Panc1 (cell line): ENCODE measurements at regions not wholly inside any gene's neighbourhood (a gene's known extent, or its start where the extent isn't known, plus 50 kb on each side); places are given as distances from the start of the nearest gene placed in this dataset.

Experiments used
- ATAC-seq: fragments of 200-7000 bp; cut with Tn5 transposase; 2 replicates; pipeline ENCODE4 v1.9.1; 2020; ENCODE audit warnings: mild to moderate bottlenecking, moderate library complexity
- BruUV-seq: library from RNA; stranded (reverse); fragments of 400-500 nt; replicated peaks from 2 replicates; lab custom pipeline; 2021; lab: Mats Ljungman, UMichigan
- CTCF ChIA-PET: fragments of 300-600 bp; sonication (Branson Sonifier 250); formaldehyde crosslinking; loops from one replicate; lab custom pipeline; 2022; ENCODE audit warnings: antibody characterized with exemption; lab: Charles Lee
- POLR2A ChIA-PET: fragments of 300-600 bp; sonication (Branson Sonifier 250); formaldehyde crosslinking; loops from one replicate; lab custom pipeline; 2022; ENCODE audit warnings: antibody characterized with exemption; lab: Charles Lee
- DNase-seq: peaks from one replicate; pipeline ENCODE4 v3.0.0-alpha.2; 2010; ENCODE audit warnings: low read depth, low spot score
- H3K27ac ChIP-seq: 2 replicates; pipeline ENCODE4 v1.5.1; 2011; ENCODE audit warnings: mild to moderate bottlenecking, low read length, inconsistent platforms
- H3K27me3 ChIP-seq: fragments of 200-500 bp; sonication (Bioruptor generic); 2 replicates; pipeline ENCODE4 v1.6.0; 2014; ENCODE audit warnings: low read length, inconsistent platforms; ENCODE audit not compliant: control insufficient read depth, insufficient read depth
- H3K36me3 ChIP-seq: fragments of 200-500 bp; sonication (Bioruptor generic); 2 replicates; pipeline ENCODE4 v1.5.1; 2014; ENCODE audit warnings: inconsistent platforms, mild to moderate bottlenecking, low read length, moderate library complexity; ENCODE audit not compliant: control insufficient read depth, insufficient read depth
- H3K4me1 ChIP-seq: 2 replicates; pipeline ENCODE4 v1.5.1; 2011; ENCODE audit warnings: inconsistent platforms, mild to moderate bottlenecking, low read length, moderate library complexity; ENCODE audit not compliant: control insufficient read depth, insufficient read depth
- H3K4me3 ChIP-seq, 2 experiments: 2 replicates each; pipeline ENCODE4 v1.5.1; 2011 to 2012; ENCODE audit warnings: low read depth in 2 of 2, low read length in 2 of 2, mild to moderate bottlenecking in 2 of 2, inconsistent platforms in 1 of 2, moderate library complexity in 1 of 2
- H3K9me3 ChIP-seq: fragments of 200-500 bp; sonication (Bioruptor generic); 2 replicates; pipeline ENCODE4 v1.5.1; 2014; ENCODE audit warnings: low read depth, mild to moderate bottlenecking, inconsistent platforms, low read length, moderate library complexity; ENCODE audit not compliant: control insufficient read depth, insufficient read depth
- POLR2AphosphoS5 ChIP-seq: IDR thresholded peaks from 2 replicates; pipeline ENCODE4 v1.6.1; 2012; ENCODE audit warnings: mild to moderate bottlenecking, low read depth, low read length, moderate library complexity
- SIN3A ChIP-seq: IDR thresholded peaks from 2 replicates; pipeline ENCODE4 v1.6.1; 2012; ENCODE audit warnings: low read depth, mild to moderate bottlenecking, low read length, moderate library complexity, borderline replicate concordance; ENCODE audit not compliant: insufficient read depth
- TCF7L2 ChIP-seq: IDR thresholded peaks from 2 replicates; pipeline ENCODE4 v1.6.1; 2011; ENCODE audit warnings: mild to moderate bottlenecking, low read depth, low read length, inconsistent platforms
- in situ Hi-C: cut with HindIII; loops from 2 replicates; pipeline ENCODE4 v1.10.0; 2016; ENCODE audit warnings: low sequenced_read_pairs, low pct_unique_long_range_greater_than_20kb
- intact Hi-C: fragments of 100-400 bp; cut with micrococcal nuclease; formaldehyde crosslinking; loops from one replicate; pipeline ENCODE4 v1.10.0; 2022; ENCODE audit not compliant: unreplicated experiment
- TF ChIP-seq, protein P1 (sequence below): fragments of 450-650 bp; IDR thresholded peaks from 2 replicates; pipeline ENCODE4 v1.5.1; 2017; ENCODE audit warnings: mild to moderate bottlenecking
- TF ChIP-seq, protein P2 (sequence below), 2 experiments: IDR thresholded peaks; 2 replicates each; pipeline ENCODE4 v1.6.1; 2011 to 2012; ENCODE audit warnings: low read depth in 2 of 2, control low read depth in 1 of 2, low read length in 1 of 2, mild to moderate bottlenecking in 1 of 2, moderate library complexity in 1 of 2; ENCODE audit not compliant: insufficient read depth in 1 of 2

DNA sequence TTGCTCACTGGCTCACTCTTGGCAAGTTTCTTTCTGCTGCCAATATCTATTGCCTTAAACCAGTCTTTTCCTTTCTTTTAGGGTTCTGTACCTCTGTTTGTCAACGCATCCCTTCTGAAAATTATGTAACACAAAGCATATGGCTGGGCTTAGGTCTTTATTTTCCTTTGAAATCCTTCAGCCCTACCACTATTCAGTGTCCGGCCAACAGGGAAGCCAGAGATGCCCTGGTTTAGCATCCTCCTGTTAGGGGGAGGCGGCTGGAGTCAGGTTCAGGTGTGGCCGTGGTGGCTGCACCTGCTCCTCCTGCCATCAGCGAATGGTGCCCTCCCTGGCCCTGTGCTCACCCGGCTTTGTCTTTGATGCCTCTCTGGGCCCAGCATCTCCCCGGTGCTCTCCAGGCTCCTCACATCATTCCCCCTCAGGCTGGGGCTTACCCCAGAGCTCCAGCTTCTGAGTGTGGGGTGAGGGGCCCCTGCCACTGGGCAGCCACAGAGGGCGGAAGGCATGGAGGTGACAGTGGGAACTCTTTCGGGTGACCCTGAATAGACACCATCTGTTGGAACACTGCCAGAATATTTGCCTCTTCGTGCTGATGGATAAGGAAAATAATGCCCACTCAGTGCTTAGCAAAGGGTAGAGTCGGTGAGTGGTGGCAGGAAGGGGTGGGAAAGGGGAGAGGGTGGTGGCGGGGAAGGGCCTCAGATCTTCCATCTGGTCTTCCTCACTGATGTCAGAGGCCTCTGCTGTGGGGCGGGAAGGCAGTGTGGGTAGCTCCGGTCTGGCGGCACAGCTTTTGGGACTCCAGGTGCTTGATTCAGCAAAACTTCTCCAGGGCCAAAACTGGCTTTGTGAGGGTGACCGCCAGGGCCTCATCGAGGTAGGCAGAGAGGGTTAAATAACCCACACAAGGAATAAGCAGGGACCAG is 97.2 kb downstream of the DACT2 start:
- CTCF ChIA-PET, result no interaction called here
- H3K27ac ChIP-seq, result no peak overlapping the region
- POLR2A ChIA-PET, result no interaction called here
- H3K4me3 ChIP-seq, result no peak overlapping the region
- BruUV-seq, result no TSS peak
- intact Hi-C loops, result no loop called here
- H3K9me3 ChIP-seq, result no peaks in the 10 kb centered on the region
- DNase-seq (no peak), ATAC-seq (no peak)
- in situ Hi-C loops, result no loop called here
- no peaks in the 10 kb centered on the region for H3K27me3 ChIP-seq
- H3K4me1 ChIP-seq, result no peaks in the 10 kb centered on the region
- H3K36me3 ChIP-seq, result no peaks in the 10 kb centered on the region
- TF ChIP-seq TCF7L2 (no peak), SIN3A (no peak), POLR2AphosphoS5 (no peak)
- TF ChIP-seq, protein P1, sequence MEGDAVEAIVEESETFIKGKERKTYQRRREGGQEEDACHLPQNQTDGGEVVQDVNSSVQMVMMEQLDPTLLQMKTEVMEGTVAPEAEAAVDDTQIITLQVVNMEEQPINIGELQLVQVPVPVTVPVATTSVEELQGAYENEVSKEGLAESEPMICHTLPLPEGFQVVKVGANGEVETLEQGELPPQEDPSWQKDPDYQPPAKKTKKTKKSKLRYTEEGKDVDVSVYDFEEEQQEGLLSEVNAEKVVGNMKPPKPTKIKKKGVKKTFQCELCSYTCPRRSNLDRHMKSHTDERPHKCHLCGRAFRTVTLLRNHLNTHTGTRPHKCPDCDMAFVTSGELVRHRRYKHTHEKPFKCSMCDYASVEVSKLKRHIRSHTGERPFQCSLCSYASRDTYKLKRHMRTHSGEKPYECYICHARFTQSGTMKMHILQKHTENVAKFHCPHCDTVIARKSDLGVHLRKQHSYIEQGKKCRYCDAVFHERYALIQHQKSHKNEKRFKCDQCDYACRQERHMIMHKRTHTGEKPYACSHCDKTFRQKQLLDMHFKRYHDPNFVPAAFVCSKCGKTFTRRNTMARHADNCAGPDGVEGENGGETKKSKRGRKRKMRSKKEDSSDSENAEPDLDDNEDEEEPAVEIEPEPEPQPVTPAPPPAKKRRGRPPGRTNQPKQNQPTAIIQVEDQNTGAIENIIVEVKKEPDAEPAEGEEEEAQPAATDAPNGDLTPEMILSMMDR, result no peak
- TF ChIP-seq, protein P2, sequence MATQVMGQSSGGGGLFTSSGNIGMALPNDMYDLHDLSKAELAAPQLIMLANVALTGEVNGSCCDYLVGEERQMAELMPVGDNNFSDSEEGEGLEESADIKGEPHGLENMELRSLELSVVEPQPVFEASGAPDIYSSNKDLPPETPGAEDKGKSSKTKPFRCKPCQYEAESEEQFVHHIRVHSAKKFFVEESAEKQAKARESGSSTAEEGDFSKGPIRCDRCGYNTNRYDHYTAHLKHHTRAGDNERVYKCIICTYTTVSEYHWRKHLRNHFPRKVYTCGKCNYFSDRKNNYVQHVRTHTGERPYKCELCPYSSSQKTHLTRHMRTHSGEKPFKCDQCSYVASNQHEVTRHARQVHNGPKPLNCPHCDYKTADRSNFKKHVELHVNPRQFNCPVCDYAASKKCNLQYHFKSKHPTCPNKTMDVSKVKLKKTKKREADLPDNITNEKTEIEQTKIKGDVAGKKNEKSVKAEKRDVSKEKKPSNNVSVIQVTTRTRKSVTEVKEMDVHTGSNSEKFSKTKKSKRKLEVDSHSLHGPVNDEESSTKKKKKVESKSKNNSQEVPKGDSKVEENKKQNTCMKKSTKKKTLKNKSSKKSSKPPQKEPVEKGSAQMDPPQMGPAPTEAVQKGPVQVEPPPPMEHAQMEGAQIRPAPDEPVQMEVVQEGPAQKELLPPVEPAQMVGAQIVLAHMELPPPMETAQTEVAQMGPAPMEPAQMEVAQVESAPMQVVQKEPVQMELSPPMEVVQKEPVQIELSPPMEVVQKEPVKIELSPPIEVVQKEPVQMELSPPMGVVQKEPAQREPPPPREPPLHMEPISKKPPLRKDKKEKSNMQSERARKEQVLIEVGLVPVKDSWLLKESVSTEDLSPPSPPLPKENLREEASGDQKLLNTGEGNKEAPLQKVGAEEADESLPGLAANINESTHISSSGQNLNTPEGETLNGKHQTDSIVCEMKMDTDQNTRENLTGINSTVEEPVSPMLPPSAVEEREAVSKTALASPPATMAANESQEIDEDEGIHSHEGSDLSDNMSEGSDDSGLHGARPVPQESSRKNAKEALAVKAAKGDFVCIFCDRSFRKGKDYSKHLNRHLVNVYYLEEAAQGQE (IDR thresholded peaks at IDR 0.05; ENCODE audit: insufficient read depth in 1 of 2, low read depth in 2 of 2, low read length in 1 of 2), result no peak

DNA sequence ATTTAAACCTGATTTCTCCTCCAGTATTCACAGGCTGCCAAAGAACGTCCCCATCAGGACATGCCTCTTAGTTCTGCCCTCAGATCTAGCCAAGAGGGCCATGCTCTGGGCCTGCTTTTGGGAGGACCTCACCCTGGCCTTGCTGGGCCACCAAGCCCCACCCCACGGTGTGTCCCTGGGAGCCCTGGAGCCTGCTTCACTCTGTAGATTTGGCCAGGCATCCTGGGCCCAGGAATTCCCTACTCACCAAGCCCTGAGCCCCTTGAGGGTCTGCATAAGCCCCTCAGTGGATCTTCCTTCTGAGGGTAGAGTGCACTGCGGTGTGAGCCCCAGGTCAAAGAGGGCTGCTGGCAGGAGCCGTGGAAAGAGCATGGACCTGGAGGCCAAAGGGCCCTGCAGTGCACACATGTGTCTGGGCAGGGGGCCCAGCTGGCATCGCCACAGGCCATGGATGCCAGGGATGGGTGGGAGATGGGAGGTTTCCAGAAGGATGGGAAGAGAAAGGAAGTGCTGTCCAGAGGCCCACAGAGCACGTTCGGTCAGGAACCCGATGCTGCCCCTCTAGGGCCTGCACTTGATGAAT is 98.0 kb downstream of the DACT2 start:
- in situ Hi-C loops (no loop called here), intact Hi-C loops (no loop called here)
- no TSS peak for BruUV-seq
- DNase-seq (no peak), ATAC-seq (no peak)
- TF ChIP-seq, protein P2 (IDR thresholded peaks at IDR 0.05; ENCODE audit: insufficient read depth in 1 of 2, low read depth in 2 of 2, low read length in 1 of 2), result no peak
- TF ChIP-seq SIN3A (no peak), POLR2AphosphoS5 (no peak), TCF7L2 (no peak)
- TF ChIP-seq, protein P1, result no peak
- no peak overlapping the region for H3K4me3 ChIP-seq
- no peaks in the 10 kb centered on the region for H3K36me3 ChIP-seq
- ChIA-PET CTCF (no interaction called here), POLR2A (no interaction called here)
- no peaks in the 10 kb centered on the region for H3K27me3 ChIP-seq
- no peaks in the 10 kb centered on the region for H3K4me1 ChIP-seq
- H3K27ac ChIP-seq, result no peak overlapping the region
- no peaks in the 10 kb centered on the region for H3K9me3 ChIP-seq
